ENCODE measurements at regions not wholly inside any gene's neighbourhood (a gene's known extent, or its start where the extent isn't known, plus 50 kb on each side); places are given as distances from the start of the nearest gene placed in this dataset.

- H3K4me1 ChIP-seq (ENCODE audit: control insufficient read depth in 1 of 2, insufficient read depth in 2 of 2, low read depth in 1 of 2, low read length in 1 of 2): no peaks in the 10 kb centered on the region
- TF ChIP-seq TAF1 (IDR thresholded peaks at IDR 0.05; ENCODE audit: borderline replicate concordance, low read depth, low read length) (no peak), MEF2A (IDR thresholded peaks at IDR 0.05; ENCODE audit: borderline replicate concordance, low read depth) (no peak), CHD2 (IDR thresholded peaks at IDR 0.05; ENCODE audit: low read length, partially characterized antibody) (no peak), ELF1 (IDR thresholded peaks at IDR 0.05) (no peak), GABPA (IDR thresholded peaks at IDR 0.05; ENCODE audit: low read depth) (no peak), REST (IDR thresholded peaks at IDR 0.05; ENCODE audit: low read depth, low read length) (no peak), EP300 (IDR thresholded peaks at IDR 0.05; ENCODE audit: borderline replicate concordance in 1 of 2, low read depth in 1 of 2, low read length in 1 of 2) (no peak), YY1 (IDR thresholded peaks at IDR 0.05; ENCODE audit: low read depth) (no peak), RCOR1 (IDR thresholded peaks at IDR 0.05; ENCODE audit: low read length) (no peak), PBX3 (IDR thresholded peaks at IDR 0.05) (no peak), NFIC (IDR thresholded peaks at IDR 0.05; ENCODE audit: borderline replicate concordance) (no peak), USF1 (IDR thresholded peaks at IDR 0.05; ENCODE audit: borderline replicate concordance, low read depth) (no peak), EZH2phosphoT487 (IDR thresholded peaks at IDR 0.05; ENCODE audit: borderline replicate concordance, low read depth) (no peak)
- H3K4me3 ChIP-seq (ENCODE audit: low read depth in 2 of 2, low read length in 1 of 2): no peak overlapping the region
- no peaks in the 10 kb centered on the region for H4K20me1 ChIP-seq (ENCODE audit: insufficient read depth)
- no peak overlapping the region for H3K4me2 ChIP-seq
- DNase-seq: no peak
- POLR2A ChIA-PET: no interaction called here
- CTCF ChIA-PET: no interaction called here
- WGBS (ENCODE audit: low lambda C conversion rate): 33% methylated on average over 3 of the region's 3 CpGs
- no peak overlapping the region for H2AFZ ChIP-seq (ENCODE audit: low read depth)
- no peaks in the 10 kb centered on the region for H3K36me3 ChIP-seq (replicated peaks in 1 of 2; ENCODE audit: control insufficient read depth in 1 of 2, insufficient read depth in 2 of 2, low read length in 1 of 2)
- H3K9ac ChIP-seq: no peak overlapping the region
- H3F3A ChIP-seq (replicated peaks; ENCODE audit: insufficient read depth): no peaks in the 10 kb centered on the region
- H3K9me2 ChIP-seq: no peaks in the 10 kb centered on the region
- H3K27me3 ChIP-seq (ENCODE audit: insufficient read depth): no peaks in the 10 kb centered on the region
- no peaks in the 10 kb centered on the region for H3K79me2 ChIP-seq (ENCODE audit: insufficient read depth)
- H3K27ac ChIP-seq (ENCODE audit: low read depth in 2 of 2, low read length in 1 of 2): no peak overlapping the region
- no peaks in the 10 kb centered on the region for H3K9me3 ChIP-seq
Measured at GRCh38 chr14:39868251-39868650, 436.0 kb upstream of the FBXO33 start.

GRCh38 chr14:39863441-39863840 lies 431.2 kb upstream of the FBXO33 start:
- no peaks in the 10 kb centered on the region for H3K27me3 ChIP-seq (ENCODE audit: insufficient read depth)
- TF ChIP-seq MXI1 (IDR thresholded peaks at IDR 0.05; ENCODE audit: low read depth, low read length): no peak
- TF ChIP-seq REST (IDR thresholded peaks at IDR 0.05; ENCODE audit: low read depth, low read length): no peak
- no peak for TF ChIP-seq EZH2phosphoT487 (IDR thresholded peaks at IDR 0.05; ENCODE audit: borderline replicate concordance, low read depth)
- no peaks in the 10 kb centered on the region for H4K20me1 ChIP-seq (ENCODE audit: insufficient read depth)
- no peak overlapping the region for H3K9ac ChIP-seq
- no peak overlapping the region for H2AFZ ChIP-seq (ENCODE audit: low read depth)
- 0% methylated on average over 1 of the region's 1 CpG for WGBS (ENCODE audit: low lambda C conversion rate)
- H3K4me2 ChIP-seq: no peak overlapping the region
- H3K9me3 ChIP-seq: no peaks in the 10 kb centered on the region
- no peaks in the 10 kb centered on the region for H3K79me2 ChIP-seq (ENCODE audit: insufficient read depth)
- no peak for DNase-seq
- POLR2A ChIA-PET: no interaction called here
- H3K4me1 ChIP-seq (ENCODE audit: control insufficient read depth in 1 of 2, insufficient read depth in 2 of 2, low read depth in 1 of 2, low read length in 1 of 2): no peaks in the 10 kb centered on the region
- no peaks in the 10 kb centered on the region for H3K36me3 ChIP-seq (replicated peaks in 1 of 2; ENCODE audit: control insufficient read depth in 1 of 2, insufficient read depth in 2 of 2, low read length in 1 of 2)
- H3K9me2 ChIP-seq: no peaks in the 10 kb centered on the region
- H3K4me3 ChIP-seq (ENCODE audit: low read depth in 2 of 2, low read length in 1 of 2): no peak overlapping the region
- no peaks in the 10 kb centered on the region for H3F3A ChIP-seq (replicated peaks; ENCODE audit: insufficient read depth)
- no peak overlapping the region for H3K27ac ChIP-seq (ENCODE audit: low read depth in 2 of 2, low read length in 1 of 2)
- CTCF ChIA-PET: no interaction called here
